Cerebellar cortex (tissue), 1 donor: ENCODE measurements at regions not wholly inside any gene's neighbourhood (a gene's known extent, or its start where the extent isn't known, plus 50 kb on each side); places are given as distances from the start of the nearest gene placed in this dataset.

Source experiments
- DNase-seq: peaks from one replicate; pipeline ENCODE4 v3.0.0-alpha.2; 2015; ENCODE audit warnings: low spot score

DNA sequence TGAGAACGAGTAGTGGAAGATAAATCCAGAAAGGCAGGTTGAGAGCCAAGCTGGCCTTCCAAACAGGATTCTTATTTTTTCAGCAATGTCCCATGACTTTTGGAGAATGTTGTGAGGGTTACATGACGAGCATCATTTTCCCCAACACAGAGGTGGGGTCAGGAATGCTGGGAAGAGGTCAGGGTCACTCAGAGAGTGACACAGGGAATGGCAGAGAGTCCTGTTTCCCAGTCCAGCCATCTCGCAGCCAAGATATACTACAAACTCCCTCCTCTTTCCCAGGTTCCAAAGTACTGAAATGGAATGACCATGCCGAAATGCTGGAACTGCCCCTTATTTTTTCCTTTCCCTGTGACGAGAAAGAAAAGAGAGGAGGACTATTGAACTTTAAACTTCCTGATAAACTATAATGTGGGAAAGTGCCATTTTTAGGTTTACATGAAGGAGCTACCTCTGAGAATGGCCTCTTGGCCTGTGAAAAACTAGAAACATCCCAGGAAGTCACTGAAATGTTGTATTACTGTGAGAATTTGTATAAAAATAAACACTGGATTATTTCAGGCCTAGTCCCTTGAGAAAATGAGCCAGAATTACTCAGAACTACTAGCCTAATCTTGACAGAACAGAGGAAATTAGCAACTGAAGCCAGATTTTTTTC lies 420.4 kb downstream of the CETN3 start:
- no peak for DNase-seq

DNA sequence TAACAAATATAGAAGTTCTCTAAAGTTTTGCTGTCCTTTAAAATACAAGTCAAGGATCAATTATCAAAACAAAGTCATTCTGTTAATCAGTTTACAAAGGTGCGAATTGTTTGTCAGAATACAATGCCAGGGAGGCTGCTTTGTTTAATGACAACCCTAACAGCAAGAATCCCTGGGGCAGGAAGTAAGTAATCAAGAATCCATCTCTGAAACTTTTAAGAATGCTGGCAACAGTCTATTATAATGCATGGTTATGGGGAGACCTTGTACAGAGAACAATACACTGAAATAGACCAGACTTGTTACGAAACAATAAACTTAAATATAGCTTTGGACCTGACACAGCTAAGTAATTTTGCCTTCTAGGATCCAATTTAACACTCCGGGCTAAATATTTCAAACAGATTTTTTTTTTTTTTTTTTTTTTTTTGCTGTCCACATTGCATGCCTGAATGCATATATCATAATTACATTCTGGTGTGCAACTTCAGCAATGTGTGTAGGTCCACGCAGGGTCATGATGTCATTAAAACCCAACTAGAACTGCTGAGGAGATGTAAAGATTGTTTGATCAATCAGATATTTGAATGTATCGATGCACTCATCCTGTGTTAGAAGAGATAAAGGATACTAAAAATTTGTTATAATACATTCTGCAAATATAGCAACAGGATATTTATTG lies 421.3 kb downstream of the CETN3 start:
- no peak for DNase-seq

DNA sequence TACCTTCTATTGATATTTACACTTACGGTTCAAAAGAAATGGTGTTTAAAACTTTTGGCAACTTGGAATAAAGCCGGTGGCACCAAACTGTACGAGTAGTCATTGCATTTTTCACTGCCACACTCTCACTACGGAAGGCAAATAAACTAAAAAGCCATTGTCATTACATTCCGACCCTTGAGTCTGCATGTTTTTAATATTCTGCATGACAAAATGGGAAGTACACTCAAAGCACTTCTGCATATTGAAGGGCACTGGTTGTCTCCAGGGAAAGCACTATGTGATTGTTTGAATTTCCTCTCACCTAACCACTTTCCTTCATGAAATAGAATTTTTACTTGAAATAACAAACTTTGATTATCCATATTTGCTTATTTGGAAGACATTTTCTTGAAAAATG lies 426.3 kb downstream of the CETN3 start:
- DNase-seq = no peak

DNA sequence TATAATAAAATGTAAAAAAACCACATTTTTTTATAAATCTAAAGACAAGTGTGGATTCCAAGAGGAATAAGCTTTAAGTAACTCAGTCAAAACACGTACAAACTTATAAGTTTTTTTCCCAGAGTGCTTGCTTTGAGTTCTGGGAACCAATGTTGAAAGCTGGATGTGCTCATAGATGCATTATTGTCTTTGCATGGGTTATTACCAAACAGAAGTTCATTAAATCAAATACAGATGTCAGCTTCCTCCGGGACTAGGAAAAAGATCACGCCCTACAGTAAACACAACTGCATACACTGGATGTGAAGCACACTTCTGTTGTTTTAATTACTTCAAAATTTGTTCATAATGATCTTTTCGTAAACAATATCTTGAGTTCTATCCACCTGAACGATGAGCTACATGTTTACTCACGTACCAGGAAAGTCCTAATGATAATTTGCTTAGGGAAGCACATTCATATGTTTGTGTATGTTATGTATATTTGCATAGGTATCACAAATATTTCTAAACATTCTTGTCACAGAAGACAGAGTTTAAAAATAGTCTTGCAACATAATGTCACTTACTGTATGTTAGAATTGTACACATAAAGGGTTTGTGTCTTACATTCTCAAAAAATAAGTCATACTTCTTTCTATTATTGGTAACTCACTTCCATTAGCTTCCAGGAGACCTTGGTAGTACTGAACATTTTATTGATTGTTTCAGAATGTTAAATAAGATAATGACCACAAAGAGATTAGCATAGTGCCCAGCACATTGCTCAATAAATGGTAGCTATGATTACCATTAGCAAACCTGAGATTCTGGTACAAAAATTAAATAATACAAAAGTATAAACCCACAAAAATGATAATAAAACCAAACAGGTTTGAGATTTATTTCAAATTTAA lies 427.4 kb downstream of the CETN3 start:
- DNase-seq = no peak

DNA sequence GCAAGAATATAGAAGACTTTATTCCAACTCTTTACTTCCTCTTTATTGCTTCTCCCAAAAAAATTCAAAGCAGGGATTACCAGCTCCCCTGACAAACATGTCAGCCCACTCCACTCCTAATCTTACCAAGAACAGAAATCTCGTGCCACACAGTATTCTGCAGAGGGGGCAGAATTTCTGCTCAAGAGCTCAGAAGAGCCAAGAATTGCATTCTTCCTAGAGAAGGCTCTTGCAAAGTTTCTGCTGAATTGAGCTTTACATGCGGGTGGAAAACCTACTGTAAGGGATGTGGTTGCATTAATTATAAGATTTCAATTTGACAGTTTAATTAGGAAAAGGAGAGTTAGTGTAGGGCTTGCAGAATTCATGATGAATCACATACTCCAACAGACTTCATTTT lies 428.5 kb downstream of the CETN3 start:
- no peak for DNase-seq

DNA sequence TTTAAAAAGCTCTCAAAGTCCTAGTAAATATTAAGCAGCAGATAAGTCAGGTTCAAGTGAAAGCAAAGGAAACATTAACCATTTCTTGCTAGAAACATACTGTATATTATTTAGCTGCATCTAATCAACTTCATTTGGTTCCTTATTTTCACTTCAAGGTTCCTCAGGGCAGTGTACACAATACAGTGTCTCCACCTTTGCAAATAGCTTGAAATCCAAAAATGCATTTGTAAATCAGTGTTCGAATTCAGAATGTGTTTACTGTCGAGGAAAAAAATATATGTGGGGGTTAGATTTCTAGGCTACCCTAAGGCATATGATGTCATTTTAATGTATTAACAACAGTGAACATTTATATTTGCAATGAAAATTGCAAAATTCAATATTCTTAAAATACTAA lies 436.0 kb downstream of the CETN3 start:
- DNase-seq = no peak

DNA sequence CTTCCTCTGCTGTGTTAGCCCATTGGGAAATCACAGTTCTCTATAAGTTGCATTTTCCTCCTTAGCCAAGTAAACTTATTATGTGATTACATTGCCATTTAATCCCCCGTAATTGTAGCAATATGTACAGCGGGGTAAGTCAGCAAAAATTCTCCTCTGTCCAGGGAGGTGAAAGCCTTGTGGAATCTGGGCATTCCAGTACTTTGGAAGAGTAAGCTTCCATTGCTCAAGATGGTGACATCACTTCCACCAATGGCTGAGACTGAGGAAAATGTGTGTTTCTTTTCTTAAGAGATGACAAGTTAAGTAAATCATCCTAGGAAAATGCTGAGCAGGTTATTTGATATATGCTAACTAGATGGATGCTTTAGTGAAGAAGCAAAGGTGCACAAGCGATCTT lies 436.7 kb downstream of the CETN3 start:
- DNase-seq = no peak

DNA sequence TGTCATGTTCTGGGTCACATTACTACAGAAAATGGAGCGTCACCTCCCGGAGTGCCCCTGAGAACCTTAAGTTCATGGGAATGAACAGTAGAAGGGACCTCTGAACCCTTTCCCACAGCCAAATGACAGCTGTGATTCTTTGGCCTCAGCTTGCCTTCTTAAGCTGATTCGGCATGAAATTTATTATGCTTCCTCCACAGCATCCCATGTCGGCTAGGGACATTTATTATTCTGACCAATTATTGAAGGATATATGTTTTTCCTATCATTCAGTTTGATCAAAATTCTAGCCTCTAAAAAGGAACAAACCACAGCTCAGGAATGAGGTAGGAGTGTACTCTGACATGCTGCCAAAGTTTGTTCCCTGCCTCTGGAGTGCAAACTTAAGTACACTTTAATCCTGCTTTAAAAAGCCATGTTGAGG lies 440.6 kb downstream of the CETN3 start:
- DNase-seq = no peak

DNA sequence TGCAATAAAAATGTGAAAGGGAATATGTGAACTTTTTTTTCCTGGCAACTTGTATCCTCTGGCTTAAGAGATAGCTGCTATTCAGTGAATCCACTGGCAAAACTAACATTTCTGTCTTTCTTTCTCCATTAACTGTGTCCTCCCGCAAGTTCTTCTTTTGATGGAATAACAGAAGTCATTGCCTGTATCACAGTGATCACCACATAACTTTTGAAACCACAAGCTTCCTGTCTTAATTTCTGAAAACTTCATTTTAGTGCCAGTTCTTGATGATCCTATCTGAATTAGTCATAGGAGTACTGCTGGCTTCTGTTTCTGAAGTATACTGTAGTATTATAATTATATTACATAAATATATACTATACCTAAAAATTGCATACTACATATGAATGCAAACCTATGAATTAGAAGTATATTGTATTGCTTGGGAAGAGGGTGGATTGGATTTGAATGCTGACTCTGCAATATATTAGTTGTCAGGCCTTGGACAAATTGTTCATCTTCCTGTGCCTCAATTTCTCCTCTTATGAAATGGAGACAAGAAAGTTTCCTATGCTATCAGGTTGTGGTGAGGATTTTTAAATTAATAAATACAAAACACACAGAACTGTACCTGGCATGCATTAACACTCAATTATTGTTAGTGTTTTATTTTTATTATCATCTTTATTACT lies 441.6 kb downstream of the CETN3 start:
- DNase-seq = no peak

DNA sequence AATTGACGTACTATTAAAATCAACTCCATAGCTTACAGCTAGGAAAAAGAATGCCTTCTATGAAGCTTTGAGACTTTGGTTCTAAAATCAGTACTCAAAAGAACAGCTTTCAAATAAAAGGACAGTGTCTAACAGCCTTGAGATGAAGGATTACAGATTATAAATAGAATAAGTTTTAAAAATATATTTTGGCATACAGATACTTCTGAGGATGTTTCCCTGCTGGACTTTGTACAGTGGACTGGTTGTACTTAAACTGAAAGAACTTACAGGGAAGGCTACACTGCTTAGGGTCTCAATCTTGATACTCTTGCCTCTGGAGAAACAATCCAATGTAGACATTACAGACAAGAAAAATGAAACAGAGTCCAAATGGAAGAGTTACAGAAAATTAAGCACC lies 452.7 kb downstream of the CETN3 start:
- no peak for DNase-seq

DNA sequence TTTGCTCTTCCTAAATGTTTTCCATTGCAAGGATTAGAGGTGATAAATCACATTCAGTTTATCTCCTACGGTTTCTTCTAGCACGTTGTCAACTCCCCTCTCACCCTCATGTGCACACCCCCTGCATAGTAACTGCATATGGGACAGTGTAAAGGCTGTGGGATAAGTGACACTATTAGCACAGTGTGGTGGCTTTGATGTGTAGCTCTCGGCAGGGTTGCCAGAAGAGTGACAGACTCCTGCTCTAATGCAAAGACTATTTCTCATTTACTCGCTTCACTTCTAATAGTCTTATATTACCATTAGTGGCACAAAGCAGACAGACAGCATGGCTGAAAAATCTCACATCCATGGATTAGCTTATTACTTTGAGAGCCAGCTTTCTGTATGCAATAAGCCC lies 454.6 kb downstream of the CETN3 start:
- no peak for DNase-seq

DNA sequence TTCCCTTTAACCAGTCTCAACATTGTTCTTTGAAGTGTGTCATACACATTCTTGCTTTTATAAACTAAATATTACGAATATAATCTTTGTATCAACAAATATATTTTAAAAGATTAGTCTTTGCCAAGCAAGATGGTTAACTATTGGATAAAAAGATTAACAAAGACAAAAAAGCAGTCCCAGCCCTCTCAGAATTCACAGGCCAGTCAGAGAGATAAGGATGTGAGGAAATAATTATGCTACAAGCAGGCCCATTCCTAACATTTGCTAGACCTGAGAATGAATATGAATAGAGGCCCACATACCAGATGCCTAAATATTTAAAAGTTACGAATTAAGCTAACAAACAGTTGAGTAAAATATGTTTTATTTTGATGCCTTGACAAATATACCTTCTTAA lies 457.7 kb downstream of the CETN3 start:
- no peak for DNase-seq

DNA sequence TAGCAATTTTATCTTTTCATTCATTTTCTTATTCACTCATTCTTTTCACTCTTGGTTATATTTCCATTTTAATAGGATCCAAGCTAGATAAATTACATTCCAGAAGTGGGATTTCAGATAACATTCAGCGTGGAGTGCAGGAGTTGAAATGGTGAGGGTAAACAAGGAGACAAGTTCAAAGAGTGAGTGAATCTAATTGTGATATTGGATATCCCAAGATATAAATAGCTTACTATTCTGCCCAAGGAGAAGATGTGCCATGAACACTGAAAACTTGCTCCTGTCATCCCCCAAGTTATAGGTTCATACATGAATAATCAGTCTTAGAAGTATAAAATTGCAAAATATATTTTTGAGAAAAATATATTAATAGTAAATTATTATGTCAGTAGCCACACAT lies 459.3 kb downstream of the CETN3 start:
- no peak for DNase-seq

DNA sequence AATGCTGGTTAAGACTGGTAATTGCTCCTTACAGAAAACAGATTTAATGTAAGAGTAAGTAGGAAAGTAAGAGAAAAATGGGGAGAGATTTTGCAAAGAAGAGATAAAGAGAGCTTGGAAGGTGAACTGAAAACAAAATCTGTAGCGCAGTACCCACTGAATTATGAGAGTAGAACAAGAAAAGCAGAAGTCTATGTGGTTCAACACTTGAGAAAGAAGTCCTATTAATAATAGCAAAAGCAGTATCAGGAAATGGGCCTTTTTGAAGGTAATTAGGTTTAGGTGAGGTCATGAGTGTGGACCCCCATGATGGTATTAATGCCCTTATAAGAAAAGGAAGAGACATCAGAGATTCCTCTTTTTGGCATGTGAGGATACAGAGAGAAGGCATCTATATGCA lies 460.6 kb downstream of the CETN3 start:
- DNase-seq = no peak

DNA sequence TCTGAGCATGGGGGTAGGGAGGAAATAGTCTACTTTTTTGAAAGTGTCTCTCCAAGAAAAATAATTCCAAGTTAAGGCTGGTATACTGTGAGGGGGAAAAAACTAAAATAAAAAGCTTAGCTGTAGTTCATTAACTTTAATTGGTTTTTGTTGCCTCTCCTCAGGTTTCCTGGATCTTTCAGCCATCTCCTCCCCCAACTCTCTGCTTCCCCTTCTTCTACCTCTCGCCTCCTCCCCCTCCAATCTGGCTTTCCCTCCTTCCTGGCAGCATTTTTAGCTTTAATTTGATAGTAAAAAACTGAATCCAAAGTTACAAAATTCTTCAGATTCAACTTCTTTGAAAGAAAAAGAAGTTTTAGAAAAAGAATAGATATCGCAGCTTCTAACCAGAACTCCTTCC lies 462.6 kb downstream of the CETN3 start:
- no peak for DNase-seq

DNA sequence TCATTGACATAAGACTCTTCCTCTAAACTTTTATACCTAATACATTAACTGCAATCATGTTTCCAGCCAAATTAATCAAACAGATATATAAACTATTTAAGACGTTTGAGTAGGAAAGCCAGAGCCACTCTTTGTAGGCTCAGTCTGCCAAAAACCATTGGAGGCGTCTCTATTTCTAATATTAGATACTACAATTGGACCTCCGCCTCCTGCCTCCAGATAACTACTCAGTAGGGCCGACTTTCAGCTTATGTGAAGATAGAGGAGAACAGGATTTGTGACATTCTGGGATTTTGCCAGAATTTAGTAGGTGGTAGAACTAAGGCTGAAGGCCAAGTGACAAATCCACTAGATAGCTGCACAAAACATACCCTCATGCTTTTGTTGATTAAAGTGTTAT lies 463.0 kb downstream of the CETN3 start:
- no peak for DNase-seq

DNA sequence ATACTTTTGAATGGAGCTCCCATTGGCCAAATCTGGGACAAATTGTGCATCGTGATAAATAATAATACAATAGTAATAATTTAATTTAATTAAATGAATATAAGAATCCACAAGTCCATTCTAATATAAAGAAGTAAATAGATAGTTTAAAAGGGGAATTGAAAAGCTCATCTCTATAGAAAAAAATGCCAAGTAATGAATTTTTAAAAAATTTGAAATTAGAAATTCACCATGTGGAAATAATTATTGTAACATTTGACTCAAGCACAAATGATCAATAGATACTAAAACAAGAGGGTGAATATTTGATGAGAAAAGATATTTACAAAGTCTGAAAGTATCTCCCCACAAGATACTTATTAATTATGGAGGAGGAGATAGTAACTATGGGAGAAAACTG lies 467.4 kb downstream of the CETN3 start:
- no peak for DNase-seq

DNA sequence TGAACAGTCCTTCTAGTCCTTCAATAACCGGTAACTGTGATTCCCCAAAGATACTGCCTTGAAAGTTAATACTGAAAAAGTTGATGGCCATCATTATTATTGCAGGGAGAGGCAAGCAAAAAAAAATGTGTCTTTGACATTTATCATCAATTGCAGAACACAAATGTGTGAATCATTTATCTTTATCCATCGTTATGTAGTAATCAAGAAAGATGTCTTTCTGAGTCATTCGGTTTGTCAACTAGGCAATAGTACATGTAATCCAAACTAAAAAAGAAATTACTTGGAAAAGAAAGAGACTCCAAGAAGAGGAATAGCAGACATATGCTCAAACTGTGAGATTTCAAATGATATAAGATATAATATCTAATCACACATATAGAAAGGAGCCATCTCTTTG lies 473.0 kb downstream of the CETN3 start:
- no peak for DNase-seq

DNA sequence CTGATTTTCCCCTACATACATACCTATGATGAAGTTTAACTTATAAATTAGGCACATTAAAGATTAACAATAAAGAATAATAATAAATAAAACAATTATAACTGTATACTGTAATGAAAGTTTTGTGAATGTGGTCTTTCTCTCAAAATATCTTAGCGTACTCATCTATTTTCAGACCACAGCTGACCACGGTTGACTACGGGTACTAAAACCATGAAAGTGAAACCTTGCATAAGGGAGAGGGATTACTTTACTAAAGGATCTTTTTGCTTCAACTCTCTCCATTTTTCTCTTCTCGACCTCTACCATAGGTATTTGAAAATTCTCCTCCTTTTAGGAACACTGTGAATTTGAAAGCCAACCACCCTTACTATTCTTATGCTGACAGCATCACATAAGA lies 475.5 kb downstream of the CETN3 start:
- no peak for DNase-seq

DNA sequence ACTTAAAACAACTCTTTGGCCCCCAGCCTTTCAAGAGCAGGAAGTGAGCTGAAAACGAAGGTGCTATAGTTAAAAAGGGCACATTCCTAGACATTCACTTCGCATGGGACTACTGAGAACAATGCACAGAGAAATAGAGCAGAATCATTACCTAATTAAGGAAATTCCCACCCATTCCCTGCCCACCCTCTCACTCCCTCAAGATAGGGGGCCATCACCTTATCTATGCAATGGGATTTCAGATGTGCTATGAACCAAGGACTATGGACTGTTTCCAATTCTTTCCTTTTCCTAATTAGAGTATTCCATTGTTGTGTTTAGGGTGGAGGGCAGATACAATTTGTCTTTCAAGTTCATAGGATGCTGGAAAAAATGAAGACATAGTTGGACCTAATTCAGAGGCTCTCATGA lies 476.8 kb downstream of the CETN3 start:
- DNase-seq = no peak

DNA sequence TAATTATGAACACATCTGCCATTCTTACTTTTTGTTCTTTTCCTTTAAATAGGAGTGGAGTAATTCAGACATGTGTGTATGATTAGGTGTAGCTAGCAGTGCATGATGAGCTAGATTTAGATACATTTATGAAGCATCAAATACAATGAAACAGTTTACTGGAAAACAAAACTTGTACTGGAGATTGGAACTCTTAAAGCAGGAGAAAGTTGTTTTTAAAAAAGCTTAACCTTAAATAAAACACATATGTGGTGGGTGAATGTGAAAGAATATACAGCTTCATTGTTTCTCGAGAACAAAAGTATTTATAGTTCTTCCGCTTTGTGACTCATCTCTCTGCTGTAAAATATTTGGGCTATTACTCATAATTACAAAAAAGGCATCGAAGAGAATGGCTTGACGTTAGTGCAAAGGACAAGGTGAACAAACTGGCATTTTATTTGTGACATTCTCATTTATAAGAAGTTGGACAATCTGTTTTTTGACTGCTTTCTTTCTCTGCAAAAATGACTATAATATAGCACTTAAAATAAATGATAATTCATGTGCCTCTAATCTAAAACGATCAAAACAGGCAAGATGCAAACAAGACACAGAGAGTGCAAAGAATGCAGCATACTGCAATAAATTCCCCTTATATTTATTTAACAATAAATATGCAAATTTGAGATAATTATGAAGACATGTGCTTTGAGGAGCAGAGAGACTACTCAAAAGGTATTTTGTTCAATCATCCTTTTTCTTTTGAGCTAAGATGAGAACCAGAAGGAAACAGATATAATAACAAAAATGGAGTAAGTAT lies 478.8 kb downstream of the CETN3 start:
- DNase-seq = no peak

DNA sequence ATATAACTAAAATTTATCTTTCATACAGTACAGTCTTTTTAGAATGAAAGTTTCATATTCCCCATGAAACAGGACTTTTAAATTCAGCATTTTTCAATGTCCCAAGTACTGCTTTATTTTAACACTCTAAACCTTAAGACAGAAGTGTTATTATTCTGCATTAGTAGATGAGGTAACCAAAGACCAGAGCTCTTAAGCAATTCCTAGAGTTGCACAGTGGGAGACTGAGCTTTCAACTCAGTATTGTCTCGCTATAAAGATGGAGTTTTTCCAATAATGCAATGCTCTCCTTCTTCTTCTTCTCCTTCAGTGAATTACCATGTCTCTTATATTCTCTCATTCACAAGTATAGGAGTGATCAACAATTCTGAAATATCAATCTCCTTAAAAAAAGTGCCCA lies 479.7 kb downstream of the CETN3 start:
- no peak for DNase-seq
